ENCODE measurements at regions not wholly inside any gene's neighbourhood (a gene's known extent, or its start where the extent isn't known, plus 50 kb on each side); places are given as distances from the start of the nearest gene placed in this dataset.

GRCh38 chr16:73768786-73769203 lies 527.8 kb upstream of the PSMD7 start:
- TF ChIP-seq, protein P1, sequence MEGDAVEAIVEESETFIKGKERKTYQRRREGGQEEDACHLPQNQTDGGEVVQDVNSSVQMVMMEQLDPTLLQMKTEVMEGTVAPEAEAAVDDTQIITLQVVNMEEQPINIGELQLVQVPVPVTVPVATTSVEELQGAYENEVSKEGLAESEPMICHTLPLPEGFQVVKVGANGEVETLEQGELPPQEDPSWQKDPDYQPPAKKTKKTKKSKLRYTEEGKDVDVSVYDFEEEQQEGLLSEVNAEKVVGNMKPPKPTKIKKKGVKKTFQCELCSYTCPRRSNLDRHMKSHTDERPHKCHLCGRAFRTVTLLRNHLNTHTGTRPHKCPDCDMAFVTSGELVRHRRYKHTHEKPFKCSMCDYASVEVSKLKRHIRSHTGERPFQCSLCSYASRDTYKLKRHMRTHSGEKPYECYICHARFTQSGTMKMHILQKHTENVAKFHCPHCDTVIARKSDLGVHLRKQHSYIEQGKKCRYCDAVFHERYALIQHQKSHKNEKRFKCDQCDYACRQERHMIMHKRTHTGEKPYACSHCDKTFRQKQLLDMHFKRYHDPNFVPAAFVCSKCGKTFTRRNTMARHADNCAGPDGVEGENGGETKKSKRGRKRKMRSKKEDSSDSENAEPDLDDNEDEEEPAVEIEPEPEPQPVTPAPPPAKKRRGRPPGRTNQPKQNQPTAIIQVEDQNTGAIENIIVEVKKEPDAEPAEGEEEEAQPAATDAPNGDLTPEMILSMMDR (conservative IDR thresholded peaks at IDR 0.05 in 1 of 2, IDR thresholded peaks at IDR 0.05 in 1 of 2; ENCODE audit: low read depth in 1 of 2, low read length in 2 of 2): no peak
- no peak for TF ChIP-seq EZH2 (IDR thresholded peaks at IDR 0.05; ENCODE audit: low read length, missing control alignments)

All from fibroblast of lung (primary cell).